H1 (cell line): ENCODE measurements at regions not wholly inside any gene's neighbourhood (a gene's known extent, or its start where the extent isn't known, plus 50 kb on each side); places are given as distances from the start of the nearest gene placed in this dataset.

Experiments
- CHD2 ChIP-seq: IDR thresholded peaks from 2 replicates; pipeline ENCODE4 v1.6.1; 2012; ENCODE audit warnings: low read length, improper control_type of control experiment
- EP300 ChIP-seq, 2 experiments: IDR thresholded peaks; 1 replicate in 1 of 2; 2 replicates in 1 of 2; pipeline ENCODE4 v1.6.1; 2011 to 2012; ENCODE audit warnings: low read depth in 2 of 2, low read length in 2 of 2, mild to moderate bottlenecking in 2 of 2, borderline replicate concordance in 1 of 2, inconsistent platforms in 1 of 2, moderate library complexity in 1 of 2
- FOSL1 ChIP-seq: IDR thresholded peaks from 2 replicates; pipeline ENCODE4 v1.6.1; 2011; ENCODE audit warnings: mild to moderate bottlenecking, low read depth, low read length, moderate library complexity; ENCODE audit not compliant: insufficient read depth
- NRF1 ChIP-seq: IDR thresholded peaks from 2 replicates; pipeline ENCODE4 v1.6.1; 2011; ENCODE audit warnings: mild to moderate bottlenecking, low read depth, low read length, improper control_type of control experiment
- POLR2A ChIP-seq, 2 experiments: IDR thresholded peaks; 1 replicate in 1 of 2; 2 replicates in 1 of 2; pipeline ENCODE4 v1.6.1; 2011; ENCODE audit warnings: low read depth in 2 of 2, low read length in 2 of 2, mild to moderate bottlenecking in 2 of 2; ENCODE audit errors: control extremely low read depth in 1 of 2
- RAD21 ChIP-seq, 2 experiments: IDR thresholded peaks in 1 of 2; conservative IDR thresholded peaks in 1 of 2; 2 replicates each; pipeline ENCODE4 v1.6.1; 2011; ENCODE audit warnings: low read depth in 2 of 2, low read length in 2 of 2, improper control_type of control experiment in 1 of 2, inconsistent platforms in 1 of 2, mild to moderate bottlenecking in 1 of 2, moderate library complexity in 1 of 2
- RBBP5 ChIP-seq: IDR thresholded peaks from 2 replicates; pipeline ENCODE4 v1.7.1; 2012; ENCODE audit warnings: low read depth, mild to moderate bottlenecking, inconsistent platforms, low read length, moderate library complexity, borderline replicate concordance
- RFX5 ChIP-seq: IDR thresholded peaks from 2 replicates; pipeline ENCODE4 v1.6.1; 2011; ENCODE audit warnings: low read depth, low read length, improper control_type of control experiment, borderline replicate concordance
- SIN3A ChIP-seq, 2 experiments: IDR thresholded peaks in 1 of 2; conservative IDR thresholded peaks in 1 of 2; 2 replicates each; pipeline ENCODE4 v1.6.1; 2011 to 2012; ENCODE audit warnings: low read length in 2 of 2, improper control_type of control experiment in 1 of 2, low read depth in 1 of 2, mild to moderate bottlenecking in 1 of 2
- SP1 ChIP-seq: IDR thresholded peaks from 2 replicates; pipeline ENCODE4 v1.6.1; 2011; ENCODE audit warnings: low read depth, low read length
- SP2 ChIP-seq: IDR thresholded peaks from 2 replicates; pipeline ENCODE4 v1.6.1; 2012; ENCODE audit warnings: mild to moderate bottlenecking, low read length, inconsistent platforms
- TBP ChIP-seq: IDR thresholded peaks from 2 replicates; pipeline ENCODE4 v1.6.1; 2011; ENCODE audit warnings: low read depth, low read length, improper control_type of control experiment
- TEAD4 ChIP-seq: IDR thresholded peaks from 2 replicates; pipeline ENCODE4 v1.6.1; 2012; ENCODE audit warnings: low read depth, low read length, inconsistent platforms, mixed read lengths
- TF ChIP-seq, protein P1 (sequence below), 3 experiments: IDR thresholded peaks; 1 replicate in 2 of 3; 2 replicates in 1 of 3; pipeline versions ENCODE4 v1.5.1 to v1.6.1; 2011; ENCODE audit warnings: low read length in 3 of 3, mild to moderate bottlenecking in 3 of 3, inconsistent platforms in 2 of 3, low read depth in 1 of 3, moderate library complexity in 1 of 3; ENCODE audit not compliant: insufficient read depth in 1 of 3; ENCODE audit errors: control extremely low read depth in 1 of 3

DNA sequence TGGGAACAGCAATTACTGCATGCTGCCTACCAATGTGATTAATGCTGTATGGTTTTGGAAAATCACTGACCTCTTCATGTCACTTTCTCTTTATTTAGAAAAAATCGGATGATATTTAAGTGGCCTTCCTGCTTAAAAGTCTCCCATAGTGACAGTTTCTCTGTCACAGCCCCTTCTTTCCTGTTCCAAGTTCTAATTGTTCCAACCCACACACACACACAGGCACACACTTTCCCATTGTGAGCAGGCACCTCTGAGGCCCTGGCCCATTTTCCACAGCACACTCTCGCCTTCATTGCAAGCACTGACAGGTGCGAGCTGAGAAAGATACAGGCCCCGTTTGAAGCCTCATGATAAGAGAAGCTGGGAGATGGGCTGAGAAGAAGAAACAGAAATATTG is 505.9 kb downstream of the HS3ST4 start:
- no peak for TF ChIP-seq RBBP5
- no peak for TF ChIP-seq RAD21 (IDR thresholded peaks at IDR 0.05 in 1 of 2, conservative IDR thresholded peaks at IDR 0.05 in 1 of 2; ENCODE audit: low read depth in 2 of 2, low read length in 2 of 2)
- no peak for TF ChIP-seq SP1
- TF ChIP-seq TEAD4: no peak
- no peak for TF ChIP-seq TBP
- TF ChIP-seq, protein P1, sequence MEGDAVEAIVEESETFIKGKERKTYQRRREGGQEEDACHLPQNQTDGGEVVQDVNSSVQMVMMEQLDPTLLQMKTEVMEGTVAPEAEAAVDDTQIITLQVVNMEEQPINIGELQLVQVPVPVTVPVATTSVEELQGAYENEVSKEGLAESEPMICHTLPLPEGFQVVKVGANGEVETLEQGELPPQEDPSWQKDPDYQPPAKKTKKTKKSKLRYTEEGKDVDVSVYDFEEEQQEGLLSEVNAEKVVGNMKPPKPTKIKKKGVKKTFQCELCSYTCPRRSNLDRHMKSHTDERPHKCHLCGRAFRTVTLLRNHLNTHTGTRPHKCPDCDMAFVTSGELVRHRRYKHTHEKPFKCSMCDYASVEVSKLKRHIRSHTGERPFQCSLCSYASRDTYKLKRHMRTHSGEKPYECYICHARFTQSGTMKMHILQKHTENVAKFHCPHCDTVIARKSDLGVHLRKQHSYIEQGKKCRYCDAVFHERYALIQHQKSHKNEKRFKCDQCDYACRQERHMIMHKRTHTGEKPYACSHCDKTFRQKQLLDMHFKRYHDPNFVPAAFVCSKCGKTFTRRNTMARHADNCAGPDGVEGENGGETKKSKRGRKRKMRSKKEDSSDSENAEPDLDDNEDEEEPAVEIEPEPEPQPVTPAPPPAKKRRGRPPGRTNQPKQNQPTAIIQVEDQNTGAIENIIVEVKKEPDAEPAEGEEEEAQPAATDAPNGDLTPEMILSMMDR (IDR thresholded peaks at IDR 0.05; ENCODE audit: control extremely low read depth in 1 of 3, insufficient read depth in 1 of 3, low read depth in 1 of 3, low read length in 3 of 3): no peak
- no peak for TF ChIP-seq EP300 (IDR thresholded peaks at IDR 0.05; ENCODE audit: borderline replicate concordance in 1 of 2, low read depth in 2 of 2, low read length in 2 of 2)
- no peak for TF ChIP-seq FOSL1
- TF ChIP-seq NRF1: no peak
- no peak for TF ChIP-seq SP2
- TF ChIP-seq SIN3A (conservative IDR thresholded peaks at IDR 0.05 in 1 of 2, IDR thresholded peaks at IDR 0.05 in 1 of 2; ENCODE audit: low read depth in 1 of 2, low read length in 2 of 2): no peak
- TF ChIP-seq RFX5: no peak
- TF ChIP-seq POLR2A (IDR thresholded peaks at IDR 0.05; ENCODE audit: control extremely low read depth in 1 of 2, low read depth in 2 of 2, low read length in 2 of 2): no peak
- no peak for TF ChIP-seq CHD2
